GM12864 (cell line): ENCODE measurements at regions not wholly inside any gene's neighbourhood (a gene's known extent, or its start where the extent isn't known, plus 50 kb on each side); places are given as distances from the start of the nearest gene placed in this dataset.
"Not testable (repeated sequence)": the region's sequence is repeated elsewhere in the genome, so short reads cannot be mapped to it uniquely, and the experiment has no call there.

Experiments
- DNase-seq: peaks from one replicate; pipeline ENCODE4 v3.0.0-alpha.2; 2011; ENCODE audit warnings: low read depth
- H3K4me3 ChIP-seq: 2 replicates; pipeline ENCODE4 v1.5.1; 2011; ENCODE audit warnings: mild to moderate bottlenecking, low read depth, low read length, control low read depth
- TF ChIP-seq, protein P1 (sequence below): IDR thresholded peaks from 2 replicates; pipeline ENCODE4 v1.5.1; 2011; ENCODE audit warnings: low read depth, mild to moderate bottlenecking, moderate library complexity, low read length, control low read depth, inconsistent platforms; ENCODE audit errors: missing control alignments

DNA sequence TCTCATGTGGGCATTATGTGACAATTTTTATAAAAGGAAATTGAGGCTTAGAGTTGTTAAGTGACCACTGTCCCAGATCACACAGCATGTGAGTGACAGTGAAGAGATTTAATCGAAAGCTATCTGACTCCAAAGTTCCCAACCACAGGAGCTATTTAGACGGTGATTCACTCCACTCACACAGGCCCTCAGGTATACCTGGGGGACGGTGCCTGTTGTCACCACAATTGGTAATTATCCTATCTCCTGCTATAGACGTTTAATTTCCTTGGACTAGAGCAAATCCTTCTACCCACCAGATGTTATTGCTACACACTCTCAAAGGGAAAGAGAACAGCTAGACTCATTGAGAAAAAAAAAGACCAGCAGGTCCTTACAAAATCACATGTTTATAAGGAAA, 145.5 kb downstream of the KLF6 start:
- H3K4me3 ChIP-seq, result no peak overlapping the region
- TF ChIP-seq, protein P1, sequence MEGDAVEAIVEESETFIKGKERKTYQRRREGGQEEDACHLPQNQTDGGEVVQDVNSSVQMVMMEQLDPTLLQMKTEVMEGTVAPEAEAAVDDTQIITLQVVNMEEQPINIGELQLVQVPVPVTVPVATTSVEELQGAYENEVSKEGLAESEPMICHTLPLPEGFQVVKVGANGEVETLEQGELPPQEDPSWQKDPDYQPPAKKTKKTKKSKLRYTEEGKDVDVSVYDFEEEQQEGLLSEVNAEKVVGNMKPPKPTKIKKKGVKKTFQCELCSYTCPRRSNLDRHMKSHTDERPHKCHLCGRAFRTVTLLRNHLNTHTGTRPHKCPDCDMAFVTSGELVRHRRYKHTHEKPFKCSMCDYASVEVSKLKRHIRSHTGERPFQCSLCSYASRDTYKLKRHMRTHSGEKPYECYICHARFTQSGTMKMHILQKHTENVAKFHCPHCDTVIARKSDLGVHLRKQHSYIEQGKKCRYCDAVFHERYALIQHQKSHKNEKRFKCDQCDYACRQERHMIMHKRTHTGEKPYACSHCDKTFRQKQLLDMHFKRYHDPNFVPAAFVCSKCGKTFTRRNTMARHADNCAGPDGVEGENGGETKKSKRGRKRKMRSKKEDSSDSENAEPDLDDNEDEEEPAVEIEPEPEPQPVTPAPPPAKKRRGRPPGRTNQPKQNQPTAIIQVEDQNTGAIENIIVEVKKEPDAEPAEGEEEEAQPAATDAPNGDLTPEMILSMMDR, result no peak
- DNase-seq, result no peak

DNA sequence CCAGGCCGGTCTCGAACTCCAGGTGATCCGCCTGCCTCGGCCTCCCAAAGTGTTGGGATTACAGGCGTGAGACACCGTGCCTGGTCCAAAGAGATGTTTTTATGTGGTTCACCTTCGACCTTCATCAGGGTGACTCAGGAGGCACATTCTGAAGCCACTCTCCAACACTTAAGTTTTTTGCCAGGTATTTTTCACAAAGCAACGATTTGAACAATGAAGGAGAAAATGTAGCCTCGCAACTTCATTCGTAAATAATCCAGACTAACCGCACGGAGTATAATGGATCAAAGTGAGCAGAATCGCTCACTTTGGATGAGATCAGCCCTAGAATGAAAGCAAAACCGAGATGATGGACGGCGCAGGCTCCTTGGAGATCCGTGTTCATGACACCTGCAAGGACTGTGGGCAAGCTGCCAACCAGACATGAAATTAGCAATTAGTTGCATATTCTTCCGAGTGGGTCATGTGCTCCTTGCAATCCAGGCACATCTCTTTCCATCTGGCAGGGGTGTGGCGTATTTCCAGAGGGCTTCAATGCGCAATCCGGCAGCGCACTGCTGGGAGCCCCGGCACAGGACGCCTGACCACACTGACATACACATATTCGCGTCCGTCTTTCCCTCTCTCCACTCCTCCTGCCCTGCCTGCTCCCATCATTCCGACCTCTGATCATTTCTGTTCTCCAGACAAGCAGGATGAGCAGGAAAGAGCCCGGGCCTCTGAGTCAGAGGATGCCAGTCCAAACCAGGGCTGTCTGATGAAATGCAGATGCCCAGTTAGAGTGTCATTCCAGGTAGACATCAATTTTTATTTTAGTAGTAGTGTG, 148.4 kb downstream of the KLF6 start:
- no peak for DNase-seq
- H3K4me3 ChIP-seq, result no peak overlapping the region
- TF ChIP-seq, protein P1, result no peak

DNA sequence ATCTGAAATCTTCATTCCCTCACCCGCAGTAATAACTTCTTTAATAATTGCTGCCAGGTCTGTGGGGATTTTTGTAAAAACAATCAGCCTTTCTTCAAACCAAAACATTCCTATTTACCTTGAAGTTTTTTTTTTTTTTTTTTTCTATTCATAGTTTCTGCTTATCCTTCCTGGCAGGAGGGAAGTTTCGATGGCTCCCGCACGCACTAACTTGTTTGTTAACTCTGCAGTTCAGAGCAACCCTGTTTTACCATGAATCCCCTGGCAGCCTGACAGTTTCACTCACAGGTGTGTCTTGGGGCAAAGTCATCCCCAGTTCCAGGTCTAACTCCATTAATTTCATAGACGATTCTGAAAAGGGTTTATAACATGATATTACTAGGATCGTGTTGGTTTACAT, 149.3 kb downstream of the KLF6 start:
- H3K4me3 ChIP-seq, result no peak overlapping the region
- TF ChIP-seq, protein P1, result no peak
- DNase-seq, result no peak

DNA sequence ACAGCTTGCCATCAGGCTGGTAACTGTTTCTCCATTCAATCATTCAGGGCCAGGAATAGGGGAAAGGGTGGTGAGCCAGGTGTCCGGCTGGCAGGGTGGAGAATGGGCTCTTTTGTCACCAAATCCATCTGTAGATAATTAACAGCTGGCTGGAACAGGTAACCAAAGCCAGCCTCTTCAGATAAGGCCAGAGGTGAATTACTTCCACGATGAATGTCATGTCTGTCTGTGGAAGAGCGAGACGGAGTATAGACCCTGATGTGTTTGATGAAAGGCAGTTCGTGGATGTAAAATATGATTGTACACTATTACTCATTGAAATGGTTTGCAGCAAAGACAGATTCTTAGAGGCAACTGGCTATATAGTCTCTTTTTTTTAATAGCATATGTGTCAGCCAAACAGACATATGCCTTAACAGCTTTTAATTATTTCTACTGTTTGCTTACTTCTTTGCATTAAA, 149.8 kb downstream of the KLF6 start:
- no peak for DNase-seq
- H3K4me3 ChIP-seq, result no peak overlapping the region
- TF ChIP-seq, protein P1, result no peak

DNA sequence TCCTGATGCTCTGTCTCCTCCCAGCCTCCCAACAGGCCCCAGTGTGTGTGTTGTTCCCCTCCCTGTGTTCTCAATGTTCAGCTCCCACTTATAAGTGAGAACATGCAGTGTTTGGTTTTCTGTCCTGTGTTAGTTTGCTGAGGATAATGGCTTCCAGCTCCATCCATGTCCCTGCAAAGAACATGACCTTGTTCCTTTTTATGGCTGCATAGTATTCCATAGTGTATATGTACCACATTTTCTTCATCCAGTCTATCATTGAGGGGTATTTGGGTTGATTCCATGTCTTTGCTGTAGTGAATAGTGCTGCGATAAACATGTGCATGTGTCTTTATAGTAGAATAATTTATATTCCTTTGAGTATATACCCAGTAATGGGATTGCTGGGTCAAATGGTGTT, 150.4 kb downstream of the KLF6 start:
- DNase-seq, H3K4me3 ChIP-seq: not testable (repeated sequence)

DNA sequence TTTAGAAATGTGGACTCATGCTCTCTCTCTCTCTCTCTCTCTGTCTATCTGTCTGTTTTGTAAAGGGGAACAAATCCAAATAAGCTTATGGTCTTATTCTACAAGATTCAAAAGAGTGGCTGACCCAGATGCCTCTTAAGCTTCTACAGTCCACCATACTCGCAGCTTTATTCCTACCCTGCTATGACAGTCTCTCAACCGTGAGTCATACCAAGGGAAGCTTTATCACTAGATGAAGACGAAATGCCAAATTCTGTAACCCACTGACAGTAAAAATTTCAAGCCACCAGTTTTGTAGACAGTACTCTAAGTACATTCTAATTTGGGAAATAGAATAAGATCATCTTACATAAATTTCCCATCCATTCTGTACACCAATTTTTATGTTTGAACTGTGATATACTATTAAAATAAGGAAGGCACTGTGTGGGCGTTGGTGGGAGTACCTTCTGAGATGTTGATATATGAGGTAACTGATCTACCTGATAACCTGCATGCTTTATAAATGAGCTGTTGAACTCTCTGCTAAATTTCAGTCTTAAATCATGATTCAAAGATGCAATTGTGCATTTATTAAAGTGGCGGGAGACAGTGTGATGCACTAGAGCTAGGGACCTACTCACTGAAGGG, 153.2 kb downstream of the KLF6 start:
- DNase-seq, result no peak
- TF ChIP-seq, protein P1, result no peak
- H3K4me3 ChIP-seq, result no peak overlapping the region

DNA sequence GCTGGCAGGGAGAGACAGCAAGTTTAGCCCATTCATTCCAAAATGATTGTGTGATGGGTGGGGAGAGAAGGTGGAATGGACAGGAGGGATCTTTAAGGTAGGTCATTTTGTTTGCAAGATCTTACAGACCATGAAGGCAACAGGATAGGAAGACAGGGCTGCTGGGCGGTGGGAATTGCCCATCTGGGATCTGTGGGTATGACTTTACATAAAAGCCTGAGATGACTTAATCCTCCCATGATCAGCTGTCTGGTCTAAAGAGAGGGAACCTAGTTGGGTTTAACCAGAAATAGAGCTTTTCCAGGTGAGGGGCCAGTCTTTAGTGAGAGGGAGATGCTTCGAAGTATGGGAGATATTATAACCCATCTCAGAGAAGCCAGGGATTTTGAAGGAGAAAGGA, 153.7 kb downstream of the KLF6 start:
- DNase-seq, result no peak
- TF ChIP-seq, protein P1, result no peak
- H3K4me3 ChIP-seq, result no peak overlapping the region
